ENCODE measurements at regions not wholly inside any gene's neighbourhood (a gene's known extent, or its start where the extent isn't known, plus 50 kb on each side); places are given as distances from the start of the nearest gene placed in this dataset.
"Not testable (repeated sequence)": the region's sequence is repeated elsewhere in the genome, so short reads cannot be mapped to it uniquely, and the experiment has no call there.

DNA sequence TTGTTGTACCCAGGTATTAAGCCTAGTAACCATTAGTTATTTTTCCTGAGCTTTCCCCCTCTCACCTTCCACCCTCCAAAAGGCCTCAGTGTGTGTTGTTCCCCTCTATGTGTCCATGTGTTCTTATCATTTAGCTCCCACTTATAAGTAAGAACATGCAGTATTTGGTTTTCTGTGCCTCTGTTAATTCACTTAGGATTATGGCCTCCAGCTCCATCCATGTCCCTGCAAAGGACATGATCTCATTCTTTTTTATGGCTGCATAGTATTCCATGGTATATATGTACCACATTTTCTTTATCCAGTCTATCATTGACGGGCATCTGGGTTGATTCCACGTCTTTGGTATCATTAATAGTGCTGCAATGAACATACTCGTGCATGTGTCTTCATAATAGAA is 560.3 kb downstream of the TMEM114 start:
- TF ChIP-seq, protein P1, sequence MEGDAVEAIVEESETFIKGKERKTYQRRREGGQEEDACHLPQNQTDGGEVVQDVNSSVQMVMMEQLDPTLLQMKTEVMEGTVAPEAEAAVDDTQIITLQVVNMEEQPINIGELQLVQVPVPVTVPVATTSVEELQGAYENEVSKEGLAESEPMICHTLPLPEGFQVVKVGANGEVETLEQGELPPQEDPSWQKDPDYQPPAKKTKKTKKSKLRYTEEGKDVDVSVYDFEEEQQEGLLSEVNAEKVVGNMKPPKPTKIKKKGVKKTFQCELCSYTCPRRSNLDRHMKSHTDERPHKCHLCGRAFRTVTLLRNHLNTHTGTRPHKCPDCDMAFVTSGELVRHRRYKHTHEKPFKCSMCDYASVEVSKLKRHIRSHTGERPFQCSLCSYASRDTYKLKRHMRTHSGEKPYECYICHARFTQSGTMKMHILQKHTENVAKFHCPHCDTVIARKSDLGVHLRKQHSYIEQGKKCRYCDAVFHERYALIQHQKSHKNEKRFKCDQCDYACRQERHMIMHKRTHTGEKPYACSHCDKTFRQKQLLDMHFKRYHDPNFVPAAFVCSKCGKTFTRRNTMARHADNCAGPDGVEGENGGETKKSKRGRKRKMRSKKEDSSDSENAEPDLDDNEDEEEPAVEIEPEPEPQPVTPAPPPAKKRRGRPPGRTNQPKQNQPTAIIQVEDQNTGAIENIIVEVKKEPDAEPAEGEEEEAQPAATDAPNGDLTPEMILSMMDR (IDR thresholded peaks at IDR 0.05): not testable (repeated sequence)
- TF ChIP-seq POLR2A (IDR thresholded peaks at IDR 0.05): not testable (repeated sequence)

Measured in vagina (tissue), 2 donors.